ENCODE measurements at regions not wholly inside any gene's neighbourhood (a gene's known extent, or its start where the extent isn't known, plus 50 kb on each side); places are given as distances from the start of the nearest gene placed in this dataset.
"Not testable (repeated sequence)": the region's sequence is repeated elsewhere in the genome, so short reads cannot be mapped to it uniquely, and the experiment has no call there.

DNA sequence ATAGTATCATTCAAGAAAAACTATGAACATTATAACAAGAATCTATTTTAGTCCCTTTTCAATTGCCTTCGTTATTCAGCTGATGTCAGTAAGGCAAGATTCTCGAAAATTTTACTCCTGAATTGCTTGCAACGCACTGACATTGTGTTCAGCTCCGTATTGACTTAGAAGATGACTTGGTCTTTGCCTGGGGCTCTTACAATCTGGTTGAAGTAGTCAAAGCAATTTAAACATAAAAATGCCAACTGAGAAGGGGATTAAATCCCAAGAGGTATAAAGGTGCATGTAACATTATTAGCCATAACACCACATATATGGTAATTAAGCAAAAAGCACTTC is 507.1 kb downstream of the CENPC start:
- DNase-seq (ENCODE audit: low read depth in 2 of 2): no peak

GRCh38 chr4:67037504-67038227 is 507.6 kb downstream of the CENPC start:
- DNase-seq (ENCODE audit: low read depth in 2 of 2): no peak

DNA sequence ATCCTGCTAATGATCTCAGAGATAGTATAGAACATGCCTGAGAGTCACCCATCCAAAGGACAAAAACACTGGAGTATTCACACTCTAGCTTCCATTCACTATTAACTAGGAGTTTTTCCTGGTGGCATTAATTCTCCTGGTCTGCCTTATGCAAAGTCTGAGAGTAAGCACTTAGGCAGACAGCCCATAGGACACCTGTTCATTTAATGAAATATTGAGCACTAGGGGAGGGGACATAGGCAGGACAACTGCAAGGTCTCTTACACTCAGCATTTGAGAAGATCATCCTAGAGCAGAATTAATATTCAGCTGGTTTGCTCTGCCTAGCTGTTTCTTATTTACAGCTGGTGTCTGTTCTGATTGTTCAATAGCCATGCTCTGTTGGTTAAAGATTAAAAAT is 508.5 kb downstream of the CENPC start:
- DNase-seq (ENCODE audit: low read depth in 2 of 2): no peak

- DNase-seq (ENCODE audit: low read depth in 2 of 2): no peak
These were observed 509.3 kb downstream of the CENPC start for GRCh38 chr4:67035986-67036385.

GRCh38 chr4:67035501-67035900 is 509.8 kb downstream of the CENPC start:
- no peak for DNase-seq (ENCODE audit: low read depth in 2 of 2)

DNA sequence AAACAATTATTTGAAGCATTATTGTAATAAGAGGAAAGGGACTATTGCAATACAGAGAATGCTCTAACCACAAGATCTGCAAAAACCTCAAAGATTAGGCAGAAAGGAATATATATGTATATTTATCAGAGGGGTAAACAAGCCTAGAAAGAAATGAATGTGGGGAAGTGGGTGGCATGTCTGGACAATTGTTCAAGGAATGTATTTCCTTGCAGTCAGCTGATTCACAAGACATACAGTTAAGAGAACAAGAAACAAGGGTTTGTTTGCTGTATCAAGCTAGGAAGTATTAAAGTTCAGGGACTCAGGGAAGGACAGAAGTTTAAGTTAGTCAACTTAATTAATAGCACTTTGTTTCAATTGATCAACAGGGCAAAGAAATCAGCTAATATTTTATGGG is 514.7 kb downstream of the CENPC start:
- DNase-seq (ENCODE audit: low read depth in 2 of 2): no peak

DNA sequence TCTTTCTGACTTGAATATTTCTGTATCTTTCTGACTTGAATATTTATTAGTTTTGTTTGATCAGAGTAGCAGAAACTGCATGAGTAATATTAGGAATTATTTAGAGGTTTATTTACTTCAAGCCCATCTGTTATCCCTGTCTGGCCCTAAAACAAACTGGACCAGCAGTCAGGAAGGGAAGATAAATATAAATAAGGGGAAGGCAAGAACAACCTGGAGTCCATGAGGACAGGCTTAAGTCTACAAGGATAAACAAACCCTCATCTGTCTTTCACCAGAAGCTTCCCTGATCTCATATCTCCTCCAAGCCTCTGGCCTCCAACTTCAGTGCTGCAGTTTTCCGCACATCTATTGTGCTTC is 524.9 kb downstream of the CENPC start:
- no peak for DNase-seq (ENCODE audit: low read depth in 2 of 2)

DNA sequence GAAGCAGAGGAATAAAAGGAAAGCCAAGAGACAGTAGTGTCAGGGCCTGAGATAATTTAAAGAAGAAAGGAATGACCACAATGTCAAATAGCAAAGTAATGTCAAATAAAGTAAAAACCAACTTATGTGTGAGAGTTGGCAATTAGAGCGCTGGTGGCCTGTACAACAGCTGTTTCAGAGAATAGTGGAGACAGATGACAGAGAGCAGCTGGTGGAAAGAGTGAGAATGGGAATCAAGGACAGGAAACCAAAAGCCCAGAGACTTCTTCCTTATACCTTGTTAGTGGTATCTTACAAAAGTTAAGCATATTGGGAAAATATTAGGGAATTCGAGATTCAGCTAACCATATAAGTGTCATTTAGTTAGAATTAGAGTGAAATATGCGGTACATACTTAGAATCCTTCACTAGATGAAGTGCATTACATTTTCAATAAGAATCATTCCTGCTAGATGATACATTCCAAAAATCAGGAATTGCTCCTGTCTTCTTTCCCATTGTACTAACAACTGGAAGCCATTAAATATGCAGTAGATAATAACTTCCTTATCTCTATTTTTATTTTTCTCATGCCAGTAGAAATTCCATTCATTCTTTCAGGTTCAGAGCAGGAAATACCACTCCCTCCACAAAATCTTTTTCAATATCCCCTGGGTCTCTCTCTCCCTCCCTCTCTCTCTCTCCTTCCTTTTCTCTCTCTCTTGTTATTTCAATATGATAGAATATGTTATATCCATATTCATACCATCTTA is 525.4 kb downstream of the CENPC start:
- DNase-seq (ENCODE audit: low read depth in 2 of 2): no peak

DNA sequence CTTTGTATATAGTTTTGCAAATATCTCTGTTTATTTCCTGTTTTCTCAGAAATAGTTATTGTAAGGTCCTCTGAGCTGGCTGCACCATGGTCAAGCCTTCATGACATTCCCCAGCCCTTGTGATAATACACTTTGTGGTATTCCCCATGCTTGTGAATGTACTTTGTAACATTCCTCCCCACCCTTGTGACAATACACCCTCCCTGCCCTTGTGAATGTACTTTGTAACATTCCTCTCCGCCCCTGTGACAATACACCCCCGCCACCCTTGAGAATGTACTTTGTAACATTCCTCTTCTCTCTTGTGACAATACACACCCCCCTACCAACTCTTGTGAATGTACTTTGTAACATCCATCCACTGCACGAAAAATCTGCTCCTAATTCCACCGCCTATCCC is 530.7 kb downstream of the CENPC start:
- no peak for DNase-seq (ENCODE audit: low read depth in 2 of 2)

GRCh38 chr4:67006791-67007190 is 538.5 kb downstream of the CENPC start:
- no peak for DNase-seq (ENCODE audit: low read depth in 2 of 2)

- no peak for DNase-seq (ENCODE audit: low read depth in 2 of 2)
These were observed 553.8 kb downstream of the CENPC start for GRCh38 chr4:66991521-66991920.

GRCh38 chr4:66974665-66975064 is 570.6 kb downstream of the CENPC start:
- no peak for DNase-seq (ENCODE audit: low read depth in 2 of 2)

- no peak for DNase-seq (ENCODE audit: low read depth in 2 of 2)
These were observed 573.2 kb downstream of the CENPC start for GRCh38 chr4:66972087-66972486.

DNA sequence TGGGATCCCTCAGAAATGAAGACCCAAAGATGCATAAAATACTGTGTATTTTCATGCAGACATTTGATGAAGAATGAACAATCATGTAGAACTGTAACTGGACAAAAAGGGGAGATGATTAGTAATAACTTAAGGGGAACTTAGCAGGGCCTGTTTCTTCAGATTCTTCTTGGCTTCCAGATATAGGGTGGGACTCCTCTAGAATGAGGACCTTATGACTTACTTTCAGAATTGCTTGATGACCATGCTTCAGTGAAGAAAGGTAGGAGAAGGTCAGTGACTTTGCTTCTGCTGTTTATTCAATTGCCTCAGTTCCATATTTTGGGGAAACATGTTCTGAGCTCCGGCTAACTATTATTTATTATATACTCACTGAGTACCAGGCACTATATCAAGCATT is 580.8 kb downstream of the CENPC start:
- DNase-seq (ENCODE audit: low read depth in 2 of 2): no peak

- no peak for DNase-seq (ENCODE audit: low read depth in 2 of 2)
These were observed 582.2 kb downstream of the CENPC start for GRCh38 chr4:66963084-66963483.

GRCh38 chr4:66959207-66959606 is 586.1 kb downstream of the CENPC start:
- DNase-seq (ENCODE audit: low read depth in 2 of 2): no peak

- DNase-seq (ENCODE audit: low read depth in 2 of 2): no peak
These were observed 588.5 kb downstream of the CENPC start for GRCh38 chr4:66956852-66957251.

GRCh38 chr4:66956426-66956825 is 588.9 kb downstream of the CENPC start:
- no peak for DNase-seq (ENCODE audit: low read depth in 2 of 2)

- DNase-seq (ENCODE audit: low read depth in 2 of 2): no peak
These were observed 589.5 kb downstream of the CENPC start for GRCh38 chr4:66955784-66956183.

- DNase-seq (ENCODE audit: low read depth in 2 of 2): no peak
These were observed 595.9 kb downstream of the CENPC start for GRCh38 chr4:66949419-66949818.

DNA sequence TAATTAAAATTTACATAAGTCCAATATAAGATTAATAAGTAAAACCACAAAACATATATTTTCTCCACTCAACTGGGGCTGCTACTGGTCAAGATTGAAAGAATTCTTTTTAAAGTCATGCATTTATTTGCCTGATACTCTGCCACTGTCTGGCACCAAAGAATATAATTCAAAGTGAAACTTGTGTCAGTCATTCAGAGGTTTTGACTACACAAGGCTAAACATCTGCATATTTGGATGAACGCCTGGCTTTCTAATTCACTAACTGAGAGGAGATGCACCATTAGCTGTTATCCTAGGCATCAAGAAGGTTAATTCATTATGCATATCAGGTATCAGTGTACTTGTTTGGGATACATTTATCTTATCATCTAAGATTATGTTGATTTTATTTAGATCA is 598.5 kb downstream of the CENPC start:
- no peak for DNase-seq (ENCODE audit: low read depth in 2 of 2)

- DNase-seq (ENCODE audit: low read depth in 2 of 2): no peak
These were observed 602.2 kb downstream of the CENPC start for GRCh38 chr4:66943112-66943511.

GRCh38 chr4:66931981-66932380 is 613.3 kb downstream of the CENPC start:
- DNase-seq (ENCODE audit: low read depth in 2 of 2): not testable (repeated sequence)

DNA sequence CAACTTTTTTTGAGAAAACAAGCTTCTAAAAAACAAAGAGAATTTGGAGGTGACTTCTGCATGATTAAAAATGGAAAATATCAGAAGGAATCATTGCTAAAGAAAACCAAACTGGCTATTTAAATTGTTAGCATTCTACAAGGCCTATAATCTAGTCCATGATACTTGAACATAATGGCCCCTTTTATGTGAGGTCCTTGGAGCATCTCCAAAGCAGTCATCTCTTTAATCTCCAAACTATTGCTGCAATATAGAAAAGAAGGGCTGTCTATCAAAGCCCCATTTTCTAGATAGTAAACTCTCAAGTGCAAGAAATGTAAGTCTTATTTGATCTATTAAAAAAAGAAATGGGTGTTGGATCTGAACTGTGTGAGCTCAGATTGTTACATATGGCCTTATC is 615.1 kb downstream of the CENPC start:
- no peak for DNase-seq (ENCODE audit: low read depth in 2 of 2)
